PC-3 (cell line): ENCODE measurements at regions not wholly inside any gene's neighbourhood (a gene's known extent, or its start where the extent isn't known, plus 50 kb on each side); places are given as distances from the start of the nearest gene placed in this dataset.

ENCODE experiments used
- ATAC-seq: fragments of 200-7000 bp; cut with Tn5 transposase; 2 replicates; pipeline ENCODE4 v1.9.1; 2020; ENCODE audit warnings: mild to moderate bottlenecking, moderate library complexity
- BruUV-seq: library from RNA; stranded (reverse); fragments of 400-500 nt; replicated peaks from 2 replicates; lab custom pipeline; 2021; lab: Mats Ljungman, UMichigan
- CTCF ChIA-PET: fragments of 300-600 bp; sonication (Branson Sonifier 250); formaldehyde crosslinking; loops from one replicate; lab custom pipeline; 2022; ENCODE audit warnings: antibody characterized with exemption; lab: Charles Lee
- POLR2A ChIA-PET: fragments of 300-600 bp; sonication (Branson Sonifier 250); formaldehyde crosslinking; loops from one replicate; lab custom pipeline; 2022; ENCODE audit warnings: antibody characterized with exemption; ENCODE audit not compliant: unreplicated experiment; lab: Charles Lee
- DNase-seq: peaks from one replicate; pipeline ENCODE4 v3.0.0-alpha.2; 2015
- H2AFZ ChIP-seq: fragments of 300-600 bp; sonication (generic); 2 replicates; pipeline ENCODE4 v1.6.0; 2016; ENCODE audit warnings: antibody characterized with exemption, low read length
- H3F3A ChIP-seq: fragments of 300-600 bp; sonication (generic); one replicate; pipeline ENCODE4 v1.6.0; 2017; ENCODE audit warnings: antibody characterized with exemption, low read length, control low read depth, mild to moderate bottlenecking; ENCODE audit not compliant: unreplicated experiment
- H3K27ac ChIP-seq: fragments of 300-600 bp; sonication (generic); 2 replicates; pipeline ENCODE4 v1.5.1; 2016; ENCODE audit warnings: mild to moderate bottlenecking, low read length
- H3K27me3 ChIP-seq: fragments of 300-600 bp; sonication (generic); 2 replicates; pipeline ENCODE4 v1.6.1; 2016; ENCODE audit warnings: low read length, mixed read lengths
- H3K36me3 ChIP-seq: fragments of 300-600 bp; sonication (generic); 2 replicates; pipeline ENCODE4 v1.6.1; 2016; ENCODE audit warnings: low read depth, mixed run types, low read length, mixed read lengths
- H3K4me1 ChIP-seq: fragments of 300-600 bp; sonication (generic); 2 replicates; pipeline ENCODE4 v1.5.1; 2016; ENCODE audit warnings: low read length; ENCODE audit not compliant: insufficient read depth
- H3K4me2 ChIP-seq: fragments of 300-600 bp; sonication (generic); 2 replicates; pipeline ENCODE4 v1.6.0; 2016; ENCODE audit warnings: low read length
- H3K4me3 ChIP-seq: fragments of 300-600 bp; sonication (generic); 2 replicates; pipeline ENCODE4 v1.5.1; 2016; ENCODE audit warnings: mild to moderate bottlenecking, low read length, mixed read lengths
- H3K79me2 ChIP-seq: fragments of 300-600 bp; sonication (generic); 2 replicates; pipeline ENCODE4 v1.6.1; 2017; ENCODE audit warnings: low read length, mixed read lengths
- H3K9ac ChIP-seq: fragments of 300-600 bp; sonication (generic); 2 replicates; pipeline ENCODE4 v1.6.0; 2016; ENCODE audit warnings: mild to moderate bottlenecking, low read length
- H3K9me2 ChIP-seq: fragments of 300-600 bp; sonication (generic); replicated peaks from 2 replicates; pipeline ENCODE4 v1.6.1; 2016; ENCODE audit warnings: mixed run types, low read length, mixed read lengths
- H3K9me3 ChIP-seq: fragments of 300-600 bp; sonication (generic); 2 replicates; pipeline ENCODE4 v1.6.1; 2016; ENCODE audit warnings: low read length, mixed read lengths
- H4K20me1 ChIP-seq: fragments of 300-600 bp; sonication (generic); 2 replicates; pipeline ENCODE4 v1.6.1; 2016; ENCODE audit warnings: low read length, mixed read lengths
- EZH2 ChIP-seq: fragments of 300-600 bp; sonication (generic); IDR thresholded peaks from one replicate; pipeline ENCODE4 v1.6.1; 2017; ENCODE audit warnings: antibody characterized with exemption, mild to moderate bottlenecking, low read length; ENCODE audit not compliant: unreplicated experiment
- EZH2phosphoT487 ChIP-seq: fragments of 300-600 bp; sonication (generic); IDR thresholded peaks from 2 replicates; pipeline ENCODE4 v1.6.1; 2018; ENCODE audit warnings: mild to moderate bottlenecking, antibody characterized with exemption, low read length, borderline replicate concordance
- intact Hi-C: fragments of 100-400 bp; cut with micrococcal nuclease; formaldehyde crosslinking; loops from 2 replicates; pipeline ENCODE4 v1.9.0; 2023
- TF ChIP-seq, protein P1 (sequence below): fragments of 300-600 bp; sonication (generic); conservative IDR thresholded peaks from 2 replicates; pipeline ENCODE4 v1.5.1; 2017; ENCODE audit warnings: antibody characterized with exemption, low read depth, mild to moderate bottlenecking, low read length

DNA sequence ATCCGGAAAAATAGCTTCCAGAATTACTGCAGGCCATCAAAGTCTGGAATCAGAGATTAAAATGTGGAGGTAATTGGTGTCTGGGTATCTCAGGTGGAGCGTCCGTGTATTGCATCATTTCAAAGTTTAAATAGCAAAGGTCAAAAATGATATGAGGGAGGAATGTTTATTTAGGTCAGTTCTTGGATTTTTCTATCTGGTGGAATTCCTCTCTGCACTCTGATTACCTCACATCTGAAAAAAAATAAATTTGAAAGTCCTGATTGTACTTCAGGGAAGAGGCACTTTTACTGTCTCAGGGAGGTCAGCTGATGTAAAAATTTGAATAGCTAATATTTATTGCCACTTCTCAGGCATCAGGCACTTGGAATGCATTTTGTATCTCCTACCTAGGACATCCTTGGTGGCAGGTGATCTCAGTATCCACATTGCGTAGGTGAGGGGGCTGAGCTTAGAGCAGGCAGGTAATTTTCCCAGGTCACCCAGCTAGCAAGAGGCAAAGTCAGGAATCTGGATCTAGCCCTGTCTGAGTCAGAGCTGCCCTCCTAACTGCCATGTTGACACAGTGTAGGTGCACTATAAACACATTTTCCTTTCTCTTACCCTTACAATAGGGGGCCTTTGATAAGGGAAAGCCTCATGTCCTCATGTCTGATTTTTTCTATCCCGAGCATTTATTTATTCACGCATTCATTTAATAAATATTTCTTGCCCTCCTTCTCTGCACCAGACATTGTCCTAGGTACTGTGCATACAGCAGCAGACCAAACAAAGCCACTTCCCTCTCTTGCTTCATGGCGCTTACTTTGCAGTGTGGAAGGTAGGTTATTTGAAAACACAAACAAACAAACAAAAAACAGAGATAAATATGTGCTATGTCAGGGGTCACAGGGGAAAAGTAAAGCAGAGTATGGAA, 454.3 kb downstream of the HAPSTR1 start:
- DNase-seq = no peak
- BruUV-seq = no TSS peak
- no peak overlapping the region for H3K27ac ChIP-seq
- H2AFZ ChIP-seq = no peak overlapping the region
- H3K4me1 ChIP-seq = no peaks in the 10 kb centered on the region
- H3K4me2 ChIP-seq = no peak overlapping the region
- intact Hi-C loops = no loop called here
- H3K9me2 ChIP-seq = no peaks in the 10 kb centered on the region
- no peak overlapping the region for H3K9ac ChIP-seq
- CTCF ChIA-PET = no interaction called here
- no peaks in the 10 kb centered on the region for H3K36me3 ChIP-seq
- H3K4me3 ChIP-seq = no peak overlapping the region
- H3K27me3 ChIP-seq = no peaks in the 10 kb centered on the region
- H4K20me1 ChIP-seq = no peaks in the 10 kb centered on the region
- no peaks in the 10 kb centered on the region for H3F3A ChIP-seq
- POLR2A ChIA-PET = no interaction called here
- TF ChIP-seq, protein P1, sequence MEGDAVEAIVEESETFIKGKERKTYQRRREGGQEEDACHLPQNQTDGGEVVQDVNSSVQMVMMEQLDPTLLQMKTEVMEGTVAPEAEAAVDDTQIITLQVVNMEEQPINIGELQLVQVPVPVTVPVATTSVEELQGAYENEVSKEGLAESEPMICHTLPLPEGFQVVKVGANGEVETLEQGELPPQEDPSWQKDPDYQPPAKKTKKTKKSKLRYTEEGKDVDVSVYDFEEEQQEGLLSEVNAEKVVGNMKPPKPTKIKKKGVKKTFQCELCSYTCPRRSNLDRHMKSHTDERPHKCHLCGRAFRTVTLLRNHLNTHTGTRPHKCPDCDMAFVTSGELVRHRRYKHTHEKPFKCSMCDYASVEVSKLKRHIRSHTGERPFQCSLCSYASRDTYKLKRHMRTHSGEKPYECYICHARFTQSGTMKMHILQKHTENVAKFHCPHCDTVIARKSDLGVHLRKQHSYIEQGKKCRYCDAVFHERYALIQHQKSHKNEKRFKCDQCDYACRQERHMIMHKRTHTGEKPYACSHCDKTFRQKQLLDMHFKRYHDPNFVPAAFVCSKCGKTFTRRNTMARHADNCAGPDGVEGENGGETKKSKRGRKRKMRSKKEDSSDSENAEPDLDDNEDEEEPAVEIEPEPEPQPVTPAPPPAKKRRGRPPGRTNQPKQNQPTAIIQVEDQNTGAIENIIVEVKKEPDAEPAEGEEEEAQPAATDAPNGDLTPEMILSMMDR = no peak
- no peak for TF ChIP-seq EZH2phosphoT487
- TF ChIP-seq EZH2 = no peak
- H3K9me3 ChIP-seq = no peaks in the 10 kb centered on the region
- H3K79me2 ChIP-seq = no peaks in the 10 kb centered on the region
- ATAC-seq = no peak

DNA sequence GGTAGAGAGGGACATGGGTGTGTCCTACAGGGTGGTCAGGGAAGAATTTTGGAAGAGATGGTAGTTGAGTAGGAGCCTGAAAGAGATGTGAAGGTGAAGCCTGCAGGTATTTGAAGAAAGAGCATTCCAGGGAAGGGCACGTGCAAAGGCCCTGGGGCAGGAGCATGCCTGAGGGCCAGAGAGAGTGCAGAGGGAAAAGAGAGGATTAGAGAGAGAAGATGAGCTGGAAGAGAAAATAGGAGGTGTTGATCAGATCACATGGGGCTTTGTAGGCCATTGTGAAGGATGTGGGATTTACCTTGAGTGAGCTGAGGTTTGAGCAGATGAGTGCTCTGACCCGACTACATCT, 455.0 kb downstream of the HAPSTR1 start:
- H3K9ac ChIP-seq = no peak overlapping the region
- no peak overlapping the region for H2AFZ ChIP-seq
- CTCF ChIA-PET = no interaction called here
- H3K79me2 ChIP-seq = no peaks in the 10 kb centered on the region
- POLR2A ChIA-PET = no interaction called here
- no peaks in the 10 kb centered on the region for H3F3A ChIP-seq
- no peaks in the 10 kb centered on the region for H3K4me1 ChIP-seq
- no peaks in the 10 kb centered on the region for H3K36me3 ChIP-seq
- no peak overlapping the region for H3K4me3 ChIP-seq
- intact Hi-C loops = no loop called here
- no peaks in the 10 kb centered on the region for H3K27me3 ChIP-seq
- no peaks in the 10 kb centered on the region for H3K9me2 ChIP-seq
- ATAC-seq (no peak), DNase-seq (no peak)
- no TSS peak for BruUV-seq
- no peak overlapping the region for H3K4me2 ChIP-seq
- no peak overlapping the region for H3K27ac ChIP-seq
- H3K9me3 ChIP-seq = no peaks in the 10 kb centered on the region
- TF ChIP-seq EZH2phosphoT487 (no peak), EZH2 (no peak)
- TF ChIP-seq, protein P1 = no peak
- H4K20me1 ChIP-seq = no peaks in the 10 kb centered on the region

DNA sequence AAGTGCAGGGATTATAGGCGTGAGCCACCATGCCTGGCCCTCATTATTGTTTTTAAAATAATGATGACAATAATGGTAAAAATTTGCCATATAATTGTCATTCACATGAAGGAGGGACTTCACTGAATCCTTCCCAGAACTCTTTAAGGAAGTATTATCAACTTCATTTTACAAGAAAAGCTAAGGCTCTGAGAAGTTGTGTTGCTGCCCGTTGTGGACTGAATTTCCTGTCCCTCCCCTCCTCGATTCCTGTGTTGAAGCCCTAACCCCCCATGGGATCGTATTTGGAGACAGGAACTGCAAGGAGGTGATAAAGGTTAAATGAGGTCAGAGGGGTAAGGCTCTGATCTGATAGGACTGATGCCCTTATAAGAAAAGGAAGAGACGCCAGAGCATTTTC, 458.0 kb downstream of the HAPSTR1 start:
- H3K79me2 ChIP-seq = no peaks in the 10 kb centered on the region
- no peak overlapping the region for H3K9ac ChIP-seq
- no TSS peak for BruUV-seq
- H3K36me3 ChIP-seq = no peaks in the 10 kb centered on the region
- DNase-seq (no peak), ATAC-seq (no peak)
- H3K27ac ChIP-seq = no peak overlapping the region
- H3K4me2 ChIP-seq = no peak overlapping the region
- CTCF ChIA-PET = no interaction called here
- H2AFZ ChIP-seq = no peak overlapping the region
- POLR2A ChIA-PET = no interaction called here
- no peaks in the 10 kb centered on the region for H3F3A ChIP-seq
- H3K9me3 ChIP-seq = no peaks in the 10 kb centered on the region
- no peaks in the 10 kb centered on the region for H3K4me1 ChIP-seq
- no peaks in the 10 kb centered on the region for H3K9me2 ChIP-seq
- intact Hi-C loops = no loop called here
- TF ChIP-seq EZH2phosphoT487 = no peak
- TF ChIP-seq, protein P1 = no peak
- no peak for TF ChIP-seq EZH2
- no peaks in the 10 kb centered on the region for H3K27me3 ChIP-seq
- no peaks in the 10 kb centered on the region for H4K20me1 ChIP-seq
- no peak overlapping the region for H3K4me3 ChIP-seq
